Peyer's patch (tissue), 4 donors: ENCODE measurements at regions not wholly inside any gene's neighbourhood (a gene's known extent, or its start where the extent isn't known, plus 50 kb on each side); places are given as distances from the start of the nearest gene placed in this dataset.

Source experiments
- POLR2A ChIP-seq, 2 donors: fragments of 450-650 bp; IDR thresholded peaks; one replicate each; pipeline ENCODE4 v1.5.1; 2017; ENCODE audit warnings: antibody characterized with exemption in 2 of 2, mild to moderate bottlenecking in 2 of 2, moderate library complexity in 2 of 2
- TF ChIP-seq, protein P1 (sequence below), 6 experiments: fragments of 450-650 bp in 4 of 6; fragments of 200-600 bp in 2 of 6; sonication (generic) in 1 of 6; IDR thresholded peaks; one replicate each; pipeline ENCODE4 v1.5.1; 2017 to 2019; ENCODE audit warnings: antibody characterized with exemption in 6 of 6, mild to moderate bottlenecking in 3 of 6, moderate library complexity in 1 of 6

DNA sequence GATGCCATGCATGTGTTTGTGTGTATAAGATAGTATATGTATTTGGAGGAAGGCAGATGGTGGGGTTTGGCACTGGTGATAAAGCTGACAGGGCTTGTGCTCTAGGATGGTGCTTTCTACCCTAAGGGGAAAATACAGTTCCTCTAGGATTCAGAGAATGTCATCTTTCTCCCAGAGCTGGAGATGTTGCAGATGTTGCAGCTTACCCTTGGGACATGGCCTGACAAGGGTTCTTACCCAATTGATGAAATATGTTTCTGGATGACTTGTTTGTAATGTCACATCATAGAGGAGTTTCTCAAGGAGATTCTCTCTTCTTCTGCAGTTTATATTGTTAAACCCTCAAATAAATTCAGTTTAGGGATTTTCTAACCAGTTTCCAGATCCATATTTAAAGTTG is 52.5 kb upstream of the PITX2 start:
- no peak for TF ChIP-seq POLR2A (IDR thresholded peaks at IDR 0.05)
- TF ChIP-seq, protein P1, sequence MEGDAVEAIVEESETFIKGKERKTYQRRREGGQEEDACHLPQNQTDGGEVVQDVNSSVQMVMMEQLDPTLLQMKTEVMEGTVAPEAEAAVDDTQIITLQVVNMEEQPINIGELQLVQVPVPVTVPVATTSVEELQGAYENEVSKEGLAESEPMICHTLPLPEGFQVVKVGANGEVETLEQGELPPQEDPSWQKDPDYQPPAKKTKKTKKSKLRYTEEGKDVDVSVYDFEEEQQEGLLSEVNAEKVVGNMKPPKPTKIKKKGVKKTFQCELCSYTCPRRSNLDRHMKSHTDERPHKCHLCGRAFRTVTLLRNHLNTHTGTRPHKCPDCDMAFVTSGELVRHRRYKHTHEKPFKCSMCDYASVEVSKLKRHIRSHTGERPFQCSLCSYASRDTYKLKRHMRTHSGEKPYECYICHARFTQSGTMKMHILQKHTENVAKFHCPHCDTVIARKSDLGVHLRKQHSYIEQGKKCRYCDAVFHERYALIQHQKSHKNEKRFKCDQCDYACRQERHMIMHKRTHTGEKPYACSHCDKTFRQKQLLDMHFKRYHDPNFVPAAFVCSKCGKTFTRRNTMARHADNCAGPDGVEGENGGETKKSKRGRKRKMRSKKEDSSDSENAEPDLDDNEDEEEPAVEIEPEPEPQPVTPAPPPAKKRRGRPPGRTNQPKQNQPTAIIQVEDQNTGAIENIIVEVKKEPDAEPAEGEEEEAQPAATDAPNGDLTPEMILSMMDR (IDR thresholded peaks at IDR 0.05): no peak
